Lower leg skin (tissue), 3 donors: ENCODE measurements at regions not wholly inside any gene's neighbourhood (a gene's known extent, or its start where the extent isn't known, plus 50 kb on each side); places are given as distances from the start of the nearest gene placed in this dataset.

Source experiments
- CTCF ChIP-seq, 3 donors: fragments of 450-650 bp; IDR thresholded peaks; one replicate each; pipeline ENCODE4 v1.5.1; 2016; ENCODE audit warnings: antibody characterized with exemption in 3 of 3, mild to moderate bottlenecking in 3 of 3, moderate library complexity in 2 of 3
- POLR2A ChIP-seq, 2 donors: fragments of 450-650 bp; IDR thresholded peaks; one replicate each; pipeline ENCODE4 v1.6.1; 2016 to 2017; ENCODE audit warnings: antibody characterized with exemption in 2 of 2, mild to moderate bottlenecking in 1 of 2, moderate library complexity in 1 of 2

DNA sequence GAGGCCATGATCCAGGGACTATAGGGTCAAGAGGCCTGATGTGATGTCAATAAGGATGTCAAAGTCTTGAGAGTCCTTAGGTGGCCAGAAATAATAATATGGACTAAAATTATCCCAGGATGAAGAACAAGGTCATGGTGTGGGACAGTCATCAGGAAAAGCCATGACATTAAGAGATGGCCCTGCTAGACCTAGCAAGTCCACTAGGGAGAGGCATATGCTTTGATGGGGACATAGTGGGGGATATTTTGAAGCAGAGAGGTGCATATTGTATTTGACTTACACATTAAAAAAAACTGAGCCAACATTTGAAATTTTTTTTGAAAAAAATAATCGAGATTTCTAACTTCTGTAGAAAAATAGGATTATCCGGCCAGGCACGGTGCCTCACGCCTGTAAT is 53.3 kb upstream of the CXCR4 start:
- TF ChIP-seq CTCF (IDR thresholded peaks at IDR 0.05), result no peak
- no peak for TF ChIP-seq POLR2A (IDR thresholded peaks at IDR 0.05)
